ENCODE measurements at regions not wholly inside any gene's neighbourhood (a gene's known extent, or its start where the extent isn't known, plus 50 kb on each side); places are given as distances from the start of the nearest gene placed in this dataset.

DNA sequence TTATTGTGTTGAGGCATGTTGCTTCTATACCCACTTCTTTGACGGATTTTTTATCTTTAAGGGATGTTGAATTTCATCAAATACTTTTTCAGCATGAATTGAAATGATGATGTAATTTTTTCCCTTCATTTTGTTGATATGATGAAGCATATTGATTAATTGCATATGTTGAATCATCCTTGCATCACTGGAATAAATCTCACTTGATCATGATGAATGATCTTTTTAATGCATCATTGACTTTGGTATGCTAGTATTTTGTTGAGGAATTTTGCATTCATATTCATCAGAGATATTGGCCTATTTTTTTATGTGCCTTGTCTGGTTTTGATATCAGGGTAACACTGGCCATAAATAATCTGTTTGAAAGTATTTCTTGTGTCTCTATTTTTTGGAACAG lies 754.7 kb downstream of the KCTD8 start (continued):
- no peak for TF ChIP-seq CBX5 (IDR thresholded peaks at IDR 0.05; ENCODE audit: borderline replicate concordance, low read depth)
- TF ChIP-seq, protein P1, sequence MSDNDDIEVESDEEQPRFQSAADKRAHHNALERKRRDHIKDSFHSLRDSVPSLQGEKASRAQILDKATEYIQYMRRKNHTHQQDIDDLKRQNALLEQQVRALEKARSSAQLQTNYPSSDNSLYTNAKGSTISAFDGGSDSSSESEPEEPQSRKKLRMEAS (CRISPR knock-in tag; IDR thresholded peaks at IDR 0.05), result no peak

DNA sequence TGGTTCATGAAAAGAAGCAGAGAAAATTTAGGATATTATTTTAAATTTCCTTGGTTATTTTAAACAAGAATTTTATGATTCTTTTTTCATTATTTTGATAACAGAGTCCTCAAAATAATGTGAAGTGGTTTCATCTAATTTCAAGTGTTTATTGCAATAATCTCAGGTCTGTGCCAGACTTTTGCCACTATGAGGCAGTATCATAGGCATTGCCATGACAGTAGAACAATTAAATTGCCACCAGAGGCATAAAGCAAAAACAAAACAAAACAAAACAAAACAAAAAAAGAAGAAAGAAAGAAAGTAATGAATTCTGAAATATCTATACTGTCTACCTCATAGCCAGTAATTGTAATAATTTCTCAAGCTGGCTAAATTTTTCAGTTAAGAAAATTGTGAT lies 739.2 kb downstream of the KCTD8 start:
- Histone ChIP-seq H3K36me3 (ENCODE audit: control insufficient read depth, insufficient read depth, low read length) (no peaks in the 10 kb centered on the region), H3K9me1 (ENCODE audit: control insufficient read depth, insufficient read depth, low read length) (no peaks in the 10 kb centered on the region), H3K4me3 (no peak overlapping the region), H3K9me3 (replicated peaks; ENCODE audit: control insufficient read depth, insufficient read depth, low read depth, low read length) (no peaks in the 10 kb centered on the region), H4K20me1 (replicated peaks; ENCODE audit: control insufficient read depth, insufficient read depth, low read length) (no peaks in the 10 kb centered on the region), H3K4me2 (ENCODE audit: insufficient read depth, low read length) (no peak overlapping the region), H3K4me1 (replicated peaks in 1 of 2; ENCODE audit: control insufficient read depth in 2 of 2, insufficient read depth in 2 of 2, low read length in 2 of 2) (no peaks in the 10 kb centered on the region), H3K27ac (ENCODE audit: extremely low read depth, low read depth, low read length) (no peak overlapping the region), H2AFZ (ENCODE audit: low read depth, low read length) (no peak overlapping the region), H3K79me2 (ENCODE audit: control insufficient read depth, insufficient read depth, low read length) (no peaks in the 10 kb centered on the region), H3K27me3 (ENCODE audit: control insufficient read depth in 2 of 2, insufficient read depth in 2 of 2, low read length in 2 of 2) (no peaks in the 10 kb centered on the region), H3K9ac (ENCODE audit: insufficient read depth in 1 of 2, low read depth in 2 of 2, low read length in 2 of 2) (no peak overlapping the region)
- intact Hi-C loops (cut with micrococcal nuclease), result no loop called here
- FAIRE-seq (no peak), ATAC-seq (no peak), DNase-seq (ENCODE audit: extremely low read depth in 1 of 4, low spot score in 3 of 4) (no peak)
- ChIA-PET CTCF (ENCODE audit: low intra/inter-chr PET ratio) (no interaction called here), POLR2A (no interaction called here)
- TF ChIP-seq ZNF347 (CRISPR knock-in tag; IDR thresholded peaks at IDR 0.05; ENCODE audit: low read depth) (no peak), PTTG1 (tag; IDR thresholded peaks at IDR 0.05; ENCODE audit: low read depth) (no peak), ZKSCAN8 (CRISPR knock-in tag; IDR thresholded peaks at IDR 0.05) (no peak), ZNF143 (CRISPR knock-in tag; IDR thresholded peaks at IDR 0.05) (no peak), POLR3A (IDR thresholded peaks at IDR 0.05; ENCODE audit: borderline replicate concordance, extremely low read depth, insufficient read depth, insufficient read length) (no peak), HNRNPLL (IDR thresholded peaks at IDR 0.05; ENCODE audit: low read depth, low read length, poor library complexity, severe bottlenecking) (no peak), KAT2B (IDR thresholded peaks at IDR 0.05; ENCODE audit: low read depth, low read length) (no peak), DMBX1 (CRISPR knock-in tag; IDR thresholded peaks at IDR 0.05; ENCODE audit: borderline replicate concordance) (no peak)
- TF ChIP-seq, protein P2, sequence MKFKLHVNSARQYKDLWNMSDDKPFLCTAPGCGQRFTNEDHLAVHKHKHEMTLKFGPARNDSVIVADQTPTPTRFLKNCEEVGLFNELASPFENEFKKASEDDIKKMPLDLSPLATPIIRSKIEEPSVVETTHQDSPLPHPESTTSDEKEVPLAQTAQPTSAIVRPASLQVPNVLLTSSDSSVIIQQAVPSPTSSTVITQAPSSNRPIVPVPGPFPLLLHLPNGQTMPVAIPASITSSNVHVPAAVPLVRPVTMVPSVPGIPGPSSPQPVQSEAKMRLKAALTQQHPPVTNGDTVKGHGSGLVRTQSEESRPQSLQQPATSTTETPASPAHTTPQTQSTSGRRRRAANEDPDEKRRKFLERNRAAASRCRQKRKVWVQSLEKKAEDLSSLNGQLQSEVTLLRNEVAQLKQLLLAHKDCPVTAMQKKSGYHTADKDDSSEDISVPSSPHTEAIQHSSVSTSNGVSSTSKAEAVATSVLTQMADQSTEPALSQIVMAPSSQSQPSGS (CRISPR knock-in tag; IDR thresholded peaks at IDR 0.05), result no peak
- in situ Hi-C loops (cut with MboI), result no loop called here
- BruUV-seq (replicated peaks), result no TSS peak
